ENCODE measurements at regions not wholly inside any gene's neighbourhood (a gene's known extent, or its start where the extent isn't known, plus 50 kb on each side); places are given as distances from the start of the nearest gene placed in this dataset.

GRCh38 chr22:47854251-47854650 lies 1091.8 kb downstream of the TBC1D22A start:
- TF ChIP-seq CTCF (IDR thresholded peaks at IDR 0.05), result no peak
- TF ChIP-seq ZFX (IDR thresholded peaks at IDR 0.05; ENCODE audit: borderline replicate concordance), result no peak
